Tibial nerve (tissue), 3 donors: ENCODE measurements at regions not wholly inside any gene's neighbourhood (a gene's known extent, or its start where the extent isn't known, plus 50 kb on each side); places are given as distances from the start of the nearest gene placed in this dataset.
"Not testable (repeated sequence)": the region's sequence is repeated elsewhere in the genome, so short reads cannot be mapped to it uniquely, and the experiment has no call there.

ENCODE experiments used
- CTCF ChIP-seq, 5 experiments: fragments of 200-600 bp in 3 of 5; fragments of 450-650 bp in 2 of 5; sonication (generic) in 3 of 5; IDR thresholded peaks; one replicate each; pipeline ENCODE4 v1.5.1; 2016 to 2019; ENCODE audit warnings: antibody characterized with exemption in 5 of 5, mild to moderate bottlenecking in 3 of 5, moderate library complexity in 2 of 5
- POLR2A ChIP-seq, 2 donors: fragments of 450-650 bp; IDR thresholded peaks; one replicate each; pipeline ENCODE4 v1.6.1; 2017; ENCODE audit warnings: antibody characterized with exemption in 2 of 2, mild to moderate bottlenecking in 2 of 2, moderate library complexity in 2 of 2

GRCh38 chr2:91527491-91528031 lies 2836.1 kb downstream of the RPIA start:
- TF ChIP-seq POLR2A, CTCF (IDR thresholded peaks at IDR 0.05): not testable (repeated sequence)
